GM12873 (cell line): ENCODE measurements at regions not wholly inside any gene's neighbourhood (a gene's known extent, or its start where the extent isn't known, plus 50 kb on each side); places are given as distances from the start of the nearest gene placed in this dataset.

Source experiments
- CTCF ChIP-seq: IDR thresholded peaks from 2 replicates; pipeline ENCODE4 v1.5.1; 2012; ENCODE audit warnings: low read depth, mild to moderate bottlenecking, moderate library complexity, low read length, control low read depth; ENCODE audit not compliant: insufficient read depth; ENCODE audit errors: missing control alignments

DNA sequence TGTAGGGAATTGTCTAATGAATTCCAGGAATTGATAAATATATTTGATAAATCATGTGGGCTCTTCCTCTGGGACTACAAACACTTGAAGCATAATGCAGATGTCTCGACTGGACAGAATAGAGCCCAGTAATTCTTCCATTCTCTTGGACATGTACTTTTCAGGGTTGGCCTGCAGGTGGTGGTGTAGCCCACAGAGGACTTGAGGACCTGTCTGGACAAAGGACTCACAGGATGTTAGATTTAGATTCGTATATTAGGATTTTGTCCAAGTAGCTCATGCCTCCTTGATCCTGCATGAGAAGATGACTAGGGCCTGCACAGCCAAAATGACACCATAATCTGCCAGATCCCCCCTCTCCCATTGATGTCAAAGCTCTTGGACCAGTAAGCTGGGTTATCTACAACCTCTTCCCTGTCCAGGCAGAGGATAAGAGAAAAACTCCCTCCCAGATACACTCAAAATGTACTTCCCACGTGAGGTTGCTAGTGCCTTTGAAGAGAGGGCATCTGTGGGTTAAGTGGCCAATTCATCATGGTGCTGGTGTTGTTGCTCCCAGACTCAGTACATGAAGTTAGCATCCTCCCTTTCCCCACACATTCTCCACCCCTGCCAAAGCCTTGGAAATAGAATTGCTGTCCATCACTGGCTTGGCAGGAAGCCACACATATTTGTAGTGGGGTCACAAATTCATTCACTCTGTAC is 88.6 kb upstream of the ZNF280D start:
- peak; percentile 72 for TF ChIP-seq CTCF

GRCh38 chr15:56820333-56820732 is 87.0 kb upstream of the ZNF280D start:
- TF ChIP-seq CTCF: no peak

DNA sequence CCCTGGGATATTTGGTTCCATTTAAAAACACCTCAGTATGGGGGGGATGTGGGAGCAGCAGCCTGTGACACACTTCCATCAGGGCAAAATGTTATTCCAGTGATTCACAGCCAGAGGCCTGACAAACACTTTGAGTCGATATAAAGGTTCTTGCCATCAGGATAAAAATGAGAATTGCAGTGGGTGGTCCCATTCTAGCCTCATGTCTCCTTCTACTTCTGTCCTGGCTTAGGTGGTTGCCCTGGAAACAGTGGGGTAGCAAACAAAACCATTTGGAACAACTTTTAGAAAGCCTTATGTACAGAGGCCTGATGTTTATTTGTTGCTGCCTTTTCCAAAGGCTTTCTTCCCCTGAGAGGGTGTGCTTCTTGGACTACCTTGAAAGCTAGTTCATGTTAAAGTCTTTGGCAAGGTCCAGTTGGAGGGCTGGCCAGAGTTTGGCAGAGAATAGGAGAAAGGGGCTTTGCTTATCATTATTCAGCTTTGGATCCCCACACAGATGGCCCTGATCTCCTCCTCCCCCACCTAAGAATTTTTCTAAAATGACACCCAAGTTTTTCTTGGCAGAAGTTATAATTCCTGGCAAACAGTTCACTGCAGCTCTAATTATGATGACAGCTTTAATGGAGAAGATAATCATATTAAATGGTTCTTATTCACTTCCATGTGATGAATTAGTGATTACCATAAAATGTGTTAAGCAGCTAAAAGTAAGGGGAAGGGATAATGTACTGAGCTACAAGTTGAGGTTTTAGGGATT is 84.2 kb upstream of the ZNF280D start:
- TF ChIP-seq CTCF: no peak

GRCh38 chr15:56816781-56817180 is 83.5 kb upstream of the ZNF280D start:
- TF ChIP-seq CTCF: no peak

- TF ChIP-seq CTCF: no peak
Observed at GRCh38 chr15:56815247-56815646, 81.9 kb upstream of the ZNF280D start.

DNA sequence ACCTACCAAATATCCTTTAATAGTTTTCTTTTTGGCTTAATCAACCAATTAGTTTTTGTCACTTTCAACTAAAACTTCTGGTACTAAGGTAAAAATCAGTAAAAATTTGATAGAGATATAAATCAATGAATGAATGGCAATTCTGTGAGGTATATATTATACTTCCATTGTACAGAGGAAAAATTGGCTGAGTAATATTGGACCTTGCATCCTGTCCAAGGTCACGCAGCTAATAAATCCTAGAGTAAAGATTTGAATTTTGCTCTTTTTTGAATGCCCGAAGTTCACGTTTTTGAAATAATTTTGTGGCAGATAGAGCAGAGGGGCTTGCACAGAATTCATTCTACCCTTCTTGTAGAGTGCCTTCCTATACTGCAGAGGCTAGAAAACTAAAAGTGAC is 81.1 kb upstream of the ZNF280D start:
- no peak for TF ChIP-seq CTCF

GRCh38 chr15:56813995-56814394 is 80.7 kb upstream of the ZNF280D start:
- TF ChIP-seq CTCF: no peak
